NCI-H345 (cell line): ENCODE measurements at regions not wholly inside any gene's neighbourhood (a gene's known extent, or its start where the extent isn't known, plus 50 kb on each side); places are given as distances from the start of the nearest gene placed in this dataset.
A peak's percentile ranks its signal among the peaks of the same experiment; 100 is the strongest.
"Not testable (repeated sequence)": the region's sequence is repeated elsewhere in the genome, so short reads cannot be mapped to it uniquely, and the experiment has no call there.

Source experiments
- DNase-seq: peaks from one replicate; lab custom pipeline; 2025; lab: John Stamatoyannopoulos, UW

GRCh38 chr3:106348139-106348690 is 479.4 kb upstream of the CBLB start:
- DNase-seq, result no peak

DNA sequence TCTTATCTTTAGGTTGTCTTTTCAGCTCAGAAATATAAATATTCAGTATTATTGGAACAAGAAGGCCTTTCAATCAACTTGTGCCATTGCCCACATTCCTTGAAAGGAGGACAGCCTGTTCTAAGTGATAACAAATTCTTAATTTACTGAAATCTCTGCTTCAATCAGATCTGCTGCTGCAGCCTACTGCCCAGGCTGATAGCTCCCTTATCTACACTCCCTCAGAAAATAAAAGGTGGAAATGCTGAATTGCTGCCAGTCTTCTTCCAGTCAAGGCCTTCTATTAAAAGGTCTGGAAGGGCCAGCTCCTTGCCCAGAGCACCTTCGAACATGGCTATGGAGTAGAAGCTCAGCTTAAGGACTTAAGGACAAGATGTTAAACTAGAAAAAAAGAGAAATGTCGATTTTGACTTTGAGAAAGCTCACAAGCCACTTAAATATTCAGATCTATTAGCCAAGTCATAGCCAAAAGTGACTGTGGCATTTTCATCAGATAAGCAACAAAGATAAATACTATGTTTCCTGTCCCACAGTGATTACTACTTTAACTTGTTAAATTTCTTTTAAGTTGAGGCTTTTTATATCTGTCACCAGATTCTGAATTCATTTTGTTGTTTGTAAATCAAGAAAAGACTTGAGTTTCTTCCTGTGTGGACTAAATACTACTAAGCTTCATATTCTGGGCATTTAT is 480.5 kb upstream of the CBLB start:
- DNase-seq, result no peak

DNA sequence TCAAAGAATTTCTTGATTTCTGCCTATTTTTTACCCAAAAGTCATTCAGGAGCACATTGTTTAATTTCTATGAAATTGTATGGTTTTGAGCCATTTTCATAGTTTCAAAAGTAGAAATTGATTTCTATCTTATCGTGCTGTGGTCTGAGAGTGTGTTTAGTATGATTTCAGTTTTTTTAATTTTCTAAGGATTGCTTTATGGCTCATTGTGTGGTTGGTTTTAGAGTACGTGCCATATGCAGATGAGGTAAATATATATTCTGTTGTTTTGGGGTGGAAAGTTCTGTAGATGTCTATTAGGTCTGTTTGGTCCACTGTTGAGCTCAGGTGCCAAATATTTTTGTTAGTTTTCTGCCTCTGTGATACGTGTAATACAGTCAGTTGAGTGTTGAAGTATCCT is 487.1 kb upstream of the CBLB start:
- no peak for DNase-seq

- DNase-seq, result no peak
Observed at GRCh38 chr3:106359692-106360091, 490.9 kb upstream of the CBLB start.

DNA sequence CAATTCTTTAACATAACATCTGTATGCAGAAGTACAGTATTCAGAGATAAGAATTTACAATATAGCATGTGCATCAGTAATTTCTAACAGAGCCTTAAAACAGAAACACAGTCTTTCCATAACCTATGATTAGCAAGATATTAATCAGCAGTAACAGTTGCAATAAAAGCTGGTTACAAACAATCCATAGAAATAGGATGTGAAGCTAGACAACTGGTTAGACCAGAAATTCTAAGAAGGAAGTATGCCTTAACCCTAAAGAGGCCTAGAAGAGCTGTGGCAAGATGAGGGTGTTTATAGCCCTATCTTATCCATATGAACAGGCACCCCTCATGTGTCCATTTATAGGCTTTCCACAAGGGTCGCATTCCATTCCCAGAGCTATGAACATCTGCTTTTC is 492.1 kb upstream of the CBLB start:
- DNase-seq, result not testable (repeated sequence)

DNA sequence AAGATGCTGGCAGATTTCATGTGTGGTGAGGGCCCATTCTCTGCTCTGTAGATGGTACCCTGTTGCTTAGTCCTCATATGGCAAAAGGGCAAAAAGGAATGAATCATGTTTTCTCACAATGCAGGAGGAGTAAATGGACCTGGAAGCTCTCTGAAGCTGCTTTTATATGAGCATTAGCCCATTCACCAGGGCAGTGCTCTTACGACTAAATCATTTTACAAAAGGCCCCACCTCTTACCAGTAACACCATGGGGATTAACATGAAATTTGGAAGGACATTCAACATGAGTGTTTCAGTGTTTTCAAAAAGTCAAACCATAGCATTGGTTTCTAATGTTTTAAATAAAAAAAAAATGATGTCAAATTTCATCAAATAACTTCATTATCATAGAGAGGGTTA is 495.7 kb upstream of the CBLB start:
- DNase-seq, result no peak

GRCh38 chr3:106365061-106365691 is 496.4 kb upstream of the CBLB start:
- no peak for DNase-seq

- DNase-seq, result no peak
Observed at GRCh38 chr3:106366352-106366751, 497.5 kb upstream of the CBLB start.

GRCh38 chr3:106367496-106367895 is 498.7 kb upstream of the CBLB start:
- no peak for DNase-seq

GRCh38 chr3:106371221-106371970 is 502.6 kb upstream of the CBLB start:
- no peak for DNase-seq

DNA sequence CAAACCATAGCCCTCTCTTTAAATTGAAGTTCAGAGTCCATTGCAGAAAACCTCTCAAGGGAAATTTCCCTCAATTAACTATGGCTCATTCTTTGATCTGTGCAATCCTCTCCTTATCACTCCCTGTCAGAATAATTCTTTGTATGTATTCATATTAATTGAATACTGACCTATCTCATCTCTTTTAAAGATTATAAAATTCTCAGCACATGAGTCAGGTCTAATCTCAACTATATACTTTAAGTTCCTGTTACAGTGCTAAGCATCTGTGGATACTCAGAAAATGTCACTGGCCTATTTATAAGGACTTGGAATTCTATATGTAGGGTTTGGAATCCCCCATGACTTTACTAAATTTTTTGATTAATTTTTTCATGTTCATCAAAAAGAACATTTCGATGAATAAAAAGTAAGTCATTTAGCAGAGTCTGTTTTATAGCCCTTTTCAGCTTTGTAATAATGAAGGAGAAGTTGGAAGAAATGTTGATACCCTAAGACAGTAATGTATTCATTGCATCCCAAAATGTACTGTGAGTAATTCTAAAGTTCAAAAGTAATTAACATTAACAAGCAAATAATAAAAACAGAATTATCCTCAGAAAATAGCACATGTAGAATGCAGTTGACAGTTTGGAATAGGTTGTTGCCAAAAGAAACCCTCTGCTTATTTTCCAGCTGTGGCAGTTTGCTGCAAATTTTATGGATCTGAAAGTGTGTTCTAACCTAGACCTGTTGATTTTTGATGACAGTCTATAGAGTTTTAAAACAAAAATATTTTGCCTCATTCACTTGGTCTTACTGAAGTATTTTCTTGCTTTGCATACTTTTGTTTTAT is 503.4 kb upstream of the CBLB start:
- no peak for DNase-seq

DNA sequence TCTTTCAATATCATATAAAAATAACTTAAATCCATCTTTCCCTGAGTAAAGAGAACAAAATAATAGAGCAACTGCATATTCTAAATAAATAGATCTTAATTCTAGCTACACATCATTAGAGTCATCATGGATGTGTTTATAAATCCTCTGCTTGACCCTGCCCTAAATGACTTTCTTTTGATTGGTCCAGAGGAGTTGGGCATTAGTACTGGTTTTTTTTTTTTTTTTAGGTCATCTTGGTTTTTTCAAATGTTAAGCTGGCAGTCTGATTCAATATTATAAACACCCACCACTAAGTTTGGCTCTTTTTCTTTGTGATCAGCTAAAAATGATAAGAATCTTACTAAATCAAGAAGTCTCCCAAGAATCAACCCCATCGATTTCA is 504.0 kb upstream of the CBLB start:
- DNase-seq, result no peak

DNA sequence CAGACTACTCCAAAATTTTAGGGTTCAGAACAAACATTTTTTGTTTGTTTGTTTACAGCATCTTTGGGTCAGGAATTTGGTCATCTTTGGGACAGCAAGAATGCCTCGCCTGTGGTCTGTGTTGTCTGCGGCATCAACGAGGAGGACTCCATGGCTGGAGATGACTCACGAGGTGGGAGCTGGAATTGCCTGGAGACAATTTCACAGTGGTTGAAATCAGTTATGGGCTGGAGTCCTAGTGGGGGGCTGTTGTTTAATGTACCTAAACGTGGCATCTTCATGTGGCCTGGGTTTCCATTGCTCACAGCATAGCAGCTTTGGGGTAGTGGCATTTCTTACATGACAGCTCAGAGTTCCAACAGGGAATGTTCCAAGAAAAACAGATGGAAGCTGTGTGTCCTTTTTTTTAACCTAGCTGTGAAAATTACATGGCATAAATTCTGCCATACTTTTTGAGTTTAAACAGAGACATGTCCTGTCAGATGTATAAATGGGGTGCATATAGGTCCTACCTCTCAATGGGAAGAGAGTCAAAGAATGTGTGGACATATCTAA is 507.3 kb upstream of the CBLB start:
- no peak for DNase-seq

GRCh38 chr3:106379251-106379750 is 510.5 kb upstream of the CBLB start:
- no peak for DNase-seq

- no peak for DNase-seq
Observed at GRCh38 chr3:106380232-106380631, 511.4 kb upstream of the CBLB start.

DNA sequence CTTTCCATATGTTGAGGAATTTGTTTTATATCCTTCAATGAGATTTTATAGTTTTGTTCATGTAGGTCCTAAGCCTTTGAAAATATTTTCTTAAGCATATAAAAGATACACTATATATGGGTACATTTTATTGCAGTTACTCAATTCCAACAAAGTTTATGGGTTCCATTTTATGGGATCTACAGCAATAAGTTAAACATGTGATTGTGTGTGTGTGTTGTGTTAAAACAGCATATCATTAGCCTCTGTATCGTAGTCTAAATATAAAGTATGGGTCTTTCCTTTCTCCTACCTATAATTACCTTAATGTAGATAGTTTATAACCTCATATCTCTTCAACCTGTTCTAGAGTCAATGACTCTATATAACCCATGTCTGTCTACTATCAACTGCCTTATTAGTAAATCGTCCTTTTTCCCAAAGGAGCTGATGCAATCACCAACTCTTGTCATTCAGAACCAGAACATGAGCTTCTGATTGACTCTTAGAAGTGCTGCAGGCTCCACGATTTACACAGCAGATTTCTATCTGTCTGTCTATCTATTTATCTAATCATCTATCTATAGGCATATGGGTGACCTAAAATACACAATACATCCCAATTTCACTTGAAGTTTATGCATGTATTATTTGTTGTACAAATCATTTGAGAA is 512.6 kb upstream of the CBLB start:
- no peak for DNase-seq

DNA sequence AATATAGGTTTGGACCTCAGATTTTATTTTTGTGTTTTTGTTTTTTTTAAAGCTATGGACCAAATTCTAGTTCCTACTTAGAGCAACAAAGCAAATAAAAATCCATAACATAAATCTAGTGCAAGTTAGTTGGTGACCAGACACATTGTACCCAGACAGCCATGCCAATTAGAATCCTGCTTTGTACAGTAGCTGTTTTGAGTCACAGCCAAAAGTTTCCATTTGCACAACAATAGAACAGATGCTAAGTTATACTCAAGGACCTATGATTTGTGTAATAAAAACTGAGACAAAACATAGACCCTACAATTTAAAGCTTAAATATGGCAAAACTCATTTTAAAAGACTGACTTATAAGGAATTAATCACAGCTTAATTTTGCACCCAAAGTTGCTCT is 513.1 kb upstream of the CBLB start:
- peak; percentile 29 for DNase-seq

- no peak for DNase-seq
Observed at GRCh38 chr3:106386050-106386449, 517.2 kb upstream of the CBLB start.

GRCh38 chr3:106392915-106393314 is 524.1 kb upstream of the CBLB start:
- DNase-seq, result no peak

GRCh38 chr3:106397006-106397405 is 528.2 kb upstream of the CBLB start:
- no peak for DNase-seq
